HAP-1 (cell line): ENCODE measurements at regions not wholly inside any gene's neighbourhood (a gene's known extent, or its start where the extent isn't known, plus 50 kb on each side); places are given as distances from the start of the nearest gene placed in this dataset.

Experiments
- DNase-seq, 2 experiments: peaks; one replicate each; pipeline ENCODE4 v3.0.0-alpha.2; 2016 to 2020; ENCODE audit warnings: low spot score in 2 of 2
- H3K27me3 ChIP-seq: fragments of 250-450 bp; sonication (Bioruptor Pico); 2 replicates; pipeline ENCODE4 v1.5.1; 2020; ENCODE audit warnings: low read depth, mild to moderate bottlenecking, moderate library complexity
- H3K36me3 ChIP-seq: fragments of 250-450 bp; sonication (Bioruptor Pico); replicated peaks from 2 replicates; pipeline ENCODE4 v1.5.1; 2020; ENCODE audit warnings: mild to moderate bottlenecking
- H3K4me1 ChIP-seq: fragments of 250-450 bp; sonication (Bioruptor Pico); 2 replicates; pipeline ENCODE4 v1.5.1; 2020; ENCODE audit warnings: mild to moderate bottlenecking
- H3K4me3 ChIP-seq: fragments of 250-450 bp; sonication (Bioruptor Pico); 2 replicates; pipeline ENCODE4 v1.5.1; 2020; ENCODE audit warnings: mild to moderate bottlenecking, moderate library complexity
- H3K9me3 ChIP-seq: fragments of 250-450 bp; sonication (Bioruptor Pico); 2 replicates; pipeline ENCODE4 v1.5.1; 2020; ENCODE audit warnings: mild to moderate bottlenecking, moderate library complexity
- in situ Hi-C: fragments of 300-500 bp; cut with MboI; formaldehyde crosslinking; loops from 3 replicates; pipeline ENCODE4 v1.14.3; 2020; ENCODE audit warnings: low sequenced_read_pairs, inconsistent platforms, mixed read lengths

- DNase-seq, result no peak
- Histone ChIP-seq H3K4me1 (no peaks in the 10 kb centered on the region), H3K27me3 (no peaks in the 10 kb centered on the region), H3K36me3 (no peaks in the 10 kb centered on the region), H3K4me3 (no peak overlapping the region), H3K9me3 (no peaks in the 10 kb centered on the region; the same call in 1 of the 2 replicates)
- in situ Hi-C loops, result no loop called here
Observed at GRCh38 chr5:4661836-4662235, 478.3 kb upstream of the ADAMTS16 start.

GRCh38 chr5:4662756-4663155 is 477.4 kb upstream of the ADAMTS16 start:
- no peaks in the 10 kb centered on the region for H3K36me3 ChIP-seq
- DNase-seq, result no peak
- no peaks in the 10 kb centered on the region for H3K27me3 ChIP-seq
- no peaks in the 10 kb centered on the region for H3K4me1 ChIP-seq
- no peak overlapping the region for H3K4me3 ChIP-seq
- in situ Hi-C loops, result no loop called here
- no peaks in the 10 kb centered on the region for H3K9me3 ChIP-seq

DNA sequence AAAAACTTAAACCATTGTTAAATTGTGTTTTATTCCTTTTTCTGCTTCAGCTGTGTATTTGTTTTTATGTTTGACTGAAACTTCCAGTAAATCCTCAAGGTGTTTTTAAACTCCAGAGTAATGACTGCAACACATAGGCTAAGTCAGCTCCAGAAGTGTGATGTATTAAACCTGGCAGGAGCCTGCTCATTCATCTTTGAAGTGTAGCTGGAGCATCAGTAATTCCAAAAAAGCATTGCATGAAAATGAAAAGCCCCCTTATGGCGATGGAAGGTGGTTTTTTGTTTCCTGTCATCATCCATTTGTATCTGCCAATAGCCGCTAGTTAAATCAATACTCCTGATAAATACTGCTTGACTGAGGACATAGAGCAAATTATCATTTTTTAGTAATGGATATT is 474.2 kb upstream of the ADAMTS16 start:
- H3K4me1 ChIP-seq, result no peaks in the 10 kb centered on the region
- DNase-seq, result no peak
- H3K4me3 ChIP-seq, result no peak overlapping the region
- in situ Hi-C loops, result no loop called here
- H3K27me3 ChIP-seq, result no peaks in the 10 kb centered on the region
- H3K9me3 ChIP-seq, result no peaks in the 10 kb centered on the region
- no peaks in the 10 kb centered on the region for H3K36me3 ChIP-seq

DNA sequence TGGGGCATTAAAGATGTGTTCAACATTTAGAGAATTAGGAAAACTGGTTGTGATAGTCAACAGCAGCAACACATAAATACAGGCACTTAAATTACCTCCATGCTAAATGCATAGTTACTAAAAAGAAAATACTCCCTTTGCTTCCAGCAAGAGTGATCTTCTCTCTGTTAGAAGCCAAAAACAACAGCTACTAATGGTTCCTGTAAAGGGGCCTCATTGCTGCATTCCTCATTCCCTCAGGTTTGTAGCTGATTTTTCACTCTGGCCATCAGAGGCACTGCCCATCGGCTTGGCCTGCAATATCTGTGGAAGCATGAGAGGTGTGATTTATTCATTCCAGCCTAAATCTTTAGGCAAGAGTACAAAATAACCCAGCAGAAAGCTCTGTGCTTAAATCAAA is 466.0 kb upstream of the ADAMTS16 start:
- DNase-seq, result no peak
- Histone ChIP-seq H3K36me3 (no peaks in the 10 kb centered on the region), H3K4me1 (no peaks in the 10 kb centered on the region), H3K27me3 (no peaks in the 10 kb centered on the region), H3K9me3 (no peaks in the 10 kb centered on the region), H3K4me3 (no peak overlapping the region)
- in situ Hi-C loops, result no loop called here

DNA sequence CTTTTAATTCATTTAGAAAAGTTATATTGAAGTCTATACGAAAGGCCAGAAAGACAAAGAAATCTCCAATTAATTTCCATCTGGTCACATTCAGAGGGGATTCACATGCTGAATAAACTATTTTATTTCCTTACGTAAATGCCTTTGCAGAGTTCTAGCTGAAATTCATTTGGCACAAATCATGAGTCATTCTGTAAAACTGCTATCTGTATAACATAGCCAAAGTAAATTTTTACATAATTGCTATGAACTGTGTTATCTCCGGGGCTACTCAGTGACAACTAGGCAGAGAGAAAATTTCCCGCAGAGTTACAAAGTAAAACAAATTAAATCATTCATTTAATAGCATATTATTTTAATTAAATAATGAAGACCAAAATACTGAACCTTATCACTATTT is 463.2 kb upstream of the ADAMTS16 start:
- Histone ChIP-seq H3K36me3 (no peaks in the 10 kb centered on the region), H3K27me3 (no peaks in the 10 kb centered on the region), H3K4me1 (no peaks in the 10 kb centered on the region), H3K4me3 (no peak overlapping the region), H3K9me3 (no peaks in the 10 kb centered on the region)
- in situ Hi-C loops, result no loop called here
- DNase-seq, result no peak

- no peaks in the 10 kb centered on the region for H3K9me3 ChIP-seq
- no peak overlapping the region for H3K4me3 ChIP-seq
- H3K27me3 ChIP-seq, result no peaks in the 10 kb centered on the region
- no peak for DNase-seq
- H3K4me1 ChIP-seq, result no peaks in the 10 kb centered on the region
- in situ Hi-C loops, result no loop called here
- no peaks in the 10 kb centered on the region for H3K36me3 ChIP-seq
Observed at GRCh38 chr5:4684946-4685345, 455.2 kb upstream of the ADAMTS16 start.

- H3K36me3 ChIP-seq, result no peaks in the 10 kb centered on the region
- H3K4me1 ChIP-seq, result no peaks in the 10 kb centered on the region
- H3K4me3 ChIP-seq, result no peak overlapping the region
- in situ Hi-C loops, result no loop called here
- DNase-seq, result no peak
- no peaks in the 10 kb centered on the region; the same call in 1 of the 2 replicates for H3K9me3 ChIP-seq
- no peaks in the 10 kb centered on the region for H3K27me3 ChIP-seq
Observed at GRCh38 chr5:4698596-4698995, 441.5 kb upstream of the ADAMTS16 start.

DNA sequence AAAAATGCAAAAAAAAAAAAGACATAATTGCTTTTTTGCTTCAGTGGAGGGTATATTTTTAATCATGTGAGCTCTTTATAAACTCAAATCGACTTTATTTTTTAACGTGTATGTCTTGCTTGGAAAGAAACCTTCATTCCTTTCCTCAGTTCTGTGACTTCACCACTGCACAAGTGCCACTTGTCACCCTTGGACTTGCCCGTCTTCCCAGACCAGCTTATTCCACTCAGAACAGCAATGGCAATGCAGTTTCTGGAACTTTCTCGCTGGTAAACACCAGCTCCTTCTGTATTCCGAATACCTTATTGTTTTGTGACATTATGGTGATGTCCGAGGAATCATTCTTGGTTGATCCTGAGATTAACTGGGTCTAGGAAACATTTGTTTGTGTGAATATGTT is 440.5 kb upstream of the ADAMTS16 start:
- Histone ChIP-seq H3K4me1 (no peaks in the 10 kb centered on the region), H3K9me3 (no peaks in the 10 kb centered on the region; the same call in 1 of the 2 replicates), H3K27me3 (no peaks in the 10 kb centered on the region), H3K36me3 (no peaks in the 10 kb centered on the region), H3K4me3 (no peak overlapping the region)
- in situ Hi-C loops, result no loop called here
- DNase-seq, result no peak

- DNase-seq, result peak in 1 of 2 experiments; percentile 42
- Histone ChIP-seq H3K4me3 (no peak overlapping the region), H3K27me3 (no peaks in the 10 kb centered on the region), H3K9me3 (no peaks in the 10 kb centered on the region; the same call in 1 of the 2 replicates), H3K36me3 (no peaks in the 10 kb centered on the region), H3K4me1 (no peaks in the 10 kb centered on the region)
- in situ Hi-C loops, result no loop called here
Observed at GRCh38 chr5:4700069-4700468, 440.1 kb upstream of the ADAMTS16 start.

- in situ Hi-C loops, result no loop called here
- Histone ChIP-seq H3K9me3 (no peaks in the 10 kb centered on the region; the same call in none of the 2 replicates), H3K4me1 (no peaks in the 10 kb centered on the region), H3K27me3 (no peaks in the 10 kb centered on the region), H3K4me3 (no peak overlapping the region), H3K36me3 (no peaks in the 10 kb centered on the region)
- no peak for DNase-seq
Observed at GRCh38 chr5:4700871-4701270, 439.3 kb upstream of the ADAMTS16 start.

- Histone ChIP-seq H3K4me1 (no peaks in the 10 kb centered on the region), H3K4me3 (no peak overlapping the region), H3K27me3 (no peaks in the 10 kb centered on the region), H3K36me3 (no peaks in the 10 kb centered on the region), H3K9me3 (no peaks in the 10 kb centered on the region; the same call in 1 of the 2 replicates)
- no peak for DNase-seq
- in situ Hi-C loops, result no loop called here
Observed at GRCh38 chr5:4703931-4704458, 436.1 kb upstream of the ADAMTS16 start.

DNA sequence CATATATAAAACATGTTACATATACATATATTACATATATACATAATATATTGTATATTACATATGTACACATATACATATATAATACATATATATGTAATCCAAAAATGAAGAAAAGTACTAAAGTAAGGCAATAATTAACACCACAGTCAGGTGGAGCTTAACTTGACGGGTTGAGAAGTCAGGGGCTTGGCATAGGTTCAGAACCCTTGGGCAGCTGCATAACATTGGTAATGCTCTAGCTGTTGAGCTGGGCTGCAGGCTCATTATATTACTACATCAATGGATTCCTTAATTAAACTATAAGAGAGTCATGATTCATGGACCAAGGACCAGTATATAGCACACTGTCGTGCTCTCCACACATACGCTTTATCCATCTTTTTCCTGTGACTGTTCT is 435.2 kb upstream of the ADAMTS16 start:
- Histone ChIP-seq H3K9me3 (no peaks in the 10 kb centered on the region; the same call in 1 of the 2 replicates), H3K36me3 (no peaks in the 10 kb centered on the region), H3K4me3 (no peak overlapping the region), H3K4me1 (no peaks in the 10 kb centered on the region), H3K27me3 (no peaks in the 10 kb centered on the region)
- no peak for DNase-seq
- in situ Hi-C loops, result no loop called here

DNA sequence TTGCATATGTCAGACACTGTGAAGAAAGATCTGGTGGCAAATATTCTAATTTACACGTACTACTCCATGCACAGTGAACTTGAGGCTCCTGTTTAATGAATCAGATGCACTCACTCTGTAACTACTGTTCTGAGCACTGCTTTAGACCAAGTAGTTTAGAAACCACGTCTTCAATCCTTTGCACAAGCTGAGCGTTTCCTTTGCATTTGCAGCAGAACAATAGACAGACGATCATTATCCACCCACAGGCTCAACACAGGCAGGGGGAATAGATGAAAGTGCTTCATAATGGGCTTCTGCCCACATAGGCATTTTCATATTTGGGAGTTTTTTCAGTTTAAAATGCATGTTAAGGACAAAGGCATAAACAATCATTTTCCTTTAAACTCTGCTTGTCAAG is 423.3 kb upstream of the ADAMTS16 start:
- Histone ChIP-seq H3K36me3 (no peaks in the 10 kb centered on the region), H3K4me3 (no peak overlapping the region), H3K27me3 (no peaks in the 10 kb centered on the region), H3K4me1 (no peaks in the 10 kb centered on the region), H3K9me3 (no peaks in the 10 kb centered on the region)
- no peak for DNase-seq
- in situ Hi-C loops, result no loop called here

DNA sequence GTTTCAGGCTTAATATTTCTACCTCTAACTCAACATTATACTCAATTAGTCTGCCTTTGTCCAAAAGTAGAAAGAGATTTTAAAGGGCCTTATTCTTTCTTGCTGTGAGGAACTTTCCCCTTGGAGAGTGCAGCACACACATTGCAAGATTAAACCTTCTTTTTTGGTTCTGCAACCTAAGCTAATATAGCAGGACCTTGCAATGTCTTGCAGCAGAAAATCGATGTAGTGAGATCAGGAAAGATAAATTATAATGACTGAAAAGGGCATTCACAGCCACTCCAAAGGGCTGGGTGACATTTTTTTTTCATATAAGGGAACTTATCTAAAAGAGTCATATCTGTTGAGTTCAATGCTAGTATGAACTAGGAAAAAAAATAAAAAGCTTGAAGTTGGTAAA is 422.7 kb upstream of the ADAMTS16 start:
- Histone ChIP-seq H3K9me3 (no peaks in the 10 kb centered on the region; the same call in 1 of the 2 replicates), H3K36me3 (no peaks in the 10 kb centered on the region), H3K27me3 (no peaks in the 10 kb centered on the region), H3K4me3 (no peak overlapping the region), H3K4me1 (no peaks in the 10 kb centered on the region)
- DNase-seq, result no peak
- in situ Hi-C loops, result no loop called here

GRCh38 chr5:4720831-4721230 is 419.3 kb upstream of the ADAMTS16 start:
- no peak overlapping the region for H3K4me3 ChIP-seq
- no peaks in the 10 kb centered on the region for H3K4me1 ChIP-seq
- no peaks in the 10 kb centered on the region; the same call in 1 of the 2 replicates for H3K9me3 ChIP-seq
- no peak for DNase-seq
- no peaks in the 10 kb centered on the region for H3K36me3 ChIP-seq
- H3K27me3 ChIP-seq, result no peaks in the 10 kb centered on the region
- in situ Hi-C loops, result no loop called here
